Sciatic nerve (tissue), 2 donors: ENCODE measurements at regions not wholly inside any gene's neighbourhood (a gene's known extent, or its start where the extent isn't known, plus 50 kb on each side); places are given as distances from the start of the nearest gene placed in this dataset.

Source experiments
- ATAC-seq: fragments of 200-7000 bp; cut with Tn5 transposase; one replicate; pipeline ENCODE4 v1.9.1; 2020; ENCODE audit warnings: mild to moderate bottlenecking, moderate library complexity
- DNase-seq: peaks from one replicate; pipeline ENCODE4 v3.0.0-alpha.2; 2020; ENCODE audit warnings: low spot score
- intact Hi-C: fragments of 100-400 bp; cut with DNase I; formaldehyde crosslinking; loops from one replicate; pipeline ENCODE4 v1.14.2; 2022
- donor health status: DM: no; HTN: no; CAD: no.
- donor health status: DM: no; HTN: no; CAD: no.

- ATAC-seq, result no peak
Observed at GRCh38 chr7:67984326-67984725, 987.7 kb downstream of the TYW1 start.

DNA sequence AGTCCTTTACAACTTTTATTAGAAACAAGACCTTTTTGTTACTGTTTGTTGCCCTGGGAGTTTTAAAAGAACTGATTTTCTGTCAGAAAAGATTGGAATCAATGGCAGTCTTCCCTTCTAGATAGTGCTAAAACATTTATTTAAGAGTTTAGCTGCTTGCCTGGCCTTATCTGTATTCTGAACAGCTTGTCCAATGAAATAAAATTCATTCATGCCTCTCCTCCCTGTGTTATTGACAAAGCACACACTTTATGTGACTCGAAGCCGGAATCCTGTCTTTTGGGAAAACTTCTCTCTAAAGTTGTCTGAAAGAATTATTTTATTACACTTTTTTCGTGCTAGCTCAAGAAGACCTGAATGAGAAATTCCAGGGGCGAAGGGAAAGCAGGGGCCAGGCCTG, 992.5 kb downstream of the TYW1 start:
- ATAC-seq, result peak; percentile 44
- intact Hi-C loops, result no loop called here
- DNase-seq, result no peak

More at GRCh38 chr7:67984326-67984725, 987.7 kb downstream of the TYW1 start:
- intact Hi-C loops, result no loop called here
- no peak for DNase-seq

- intact Hi-C loops, result no loop called here
- ATAC-seq, result peak; percentile 59
- DNase-seq, result no peak
Observed at GRCh38 chr7:67990003-67990402, 993.4 kb downstream of the TYW1 start.

- intact Hi-C loops, result no loop called here
- peak; percentile 11 for ATAC-seq
- no peak for DNase-seq
Observed at GRCh38 chr7:67990716-67991115, 994.1 kb downstream of the TYW1 start.

GRCh38 chr7:67992287-67992686, 995.7 kb downstream of the TYW1 start:
- intact Hi-C loops, result no loop called here
- no peak for DNase-seq
- no peak for ATAC-seq

DNA sequence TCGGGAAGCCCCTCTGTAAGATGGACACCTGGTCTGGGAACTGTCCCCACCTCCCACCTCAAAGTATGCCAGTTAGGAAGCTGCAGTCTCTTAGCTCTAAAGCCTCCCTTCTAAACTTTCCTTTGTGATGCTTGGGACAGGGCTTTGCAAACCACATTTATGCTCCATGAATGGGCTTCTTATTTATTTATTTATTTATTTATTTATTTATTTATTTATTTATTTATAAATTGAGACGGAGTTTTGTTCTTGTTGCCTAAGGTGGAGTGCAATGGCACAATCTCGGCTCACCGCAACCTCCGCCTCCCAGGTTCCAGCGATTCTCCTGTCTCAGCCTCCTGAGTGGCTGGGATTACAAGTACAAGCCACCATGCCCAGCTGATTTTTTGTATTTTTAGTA, 1009.4 kb downstream of the TYW1 start:
- intact Hi-C loops, result no loop called here
- no peak for ATAC-seq
- DNase-seq, result no peak

DNA sequence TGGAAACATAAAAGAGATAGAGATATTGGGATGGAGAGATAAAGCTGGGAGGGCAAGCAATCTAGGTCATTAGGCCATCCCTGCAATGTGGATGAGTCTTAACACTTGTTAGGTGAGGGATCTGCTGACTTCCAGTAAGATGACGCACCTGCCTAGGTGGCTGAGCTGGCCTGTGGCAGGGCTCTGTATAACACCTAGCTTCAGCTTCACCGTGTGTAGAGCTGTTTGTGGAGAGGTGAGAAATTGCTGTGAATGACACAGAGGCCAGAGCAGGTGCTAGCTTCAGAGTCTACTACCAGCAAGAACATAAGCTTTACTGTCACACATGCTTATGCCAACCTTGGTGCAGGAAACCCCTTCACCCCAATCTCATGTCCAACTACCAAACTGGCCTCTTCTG, 1010.0 kb downstream of the TYW1 start:
- ATAC-seq (no peak), DNase-seq (no peak)
- intact Hi-C loops, result no loop called here

- DNase-seq, result no peak
- ATAC-seq, result no peak
- intact Hi-C loops, result no loop called here
Observed at GRCh38 chr7:68009716-68010115, 1013.1 kb downstream of the TYW1 start.

DNA sequence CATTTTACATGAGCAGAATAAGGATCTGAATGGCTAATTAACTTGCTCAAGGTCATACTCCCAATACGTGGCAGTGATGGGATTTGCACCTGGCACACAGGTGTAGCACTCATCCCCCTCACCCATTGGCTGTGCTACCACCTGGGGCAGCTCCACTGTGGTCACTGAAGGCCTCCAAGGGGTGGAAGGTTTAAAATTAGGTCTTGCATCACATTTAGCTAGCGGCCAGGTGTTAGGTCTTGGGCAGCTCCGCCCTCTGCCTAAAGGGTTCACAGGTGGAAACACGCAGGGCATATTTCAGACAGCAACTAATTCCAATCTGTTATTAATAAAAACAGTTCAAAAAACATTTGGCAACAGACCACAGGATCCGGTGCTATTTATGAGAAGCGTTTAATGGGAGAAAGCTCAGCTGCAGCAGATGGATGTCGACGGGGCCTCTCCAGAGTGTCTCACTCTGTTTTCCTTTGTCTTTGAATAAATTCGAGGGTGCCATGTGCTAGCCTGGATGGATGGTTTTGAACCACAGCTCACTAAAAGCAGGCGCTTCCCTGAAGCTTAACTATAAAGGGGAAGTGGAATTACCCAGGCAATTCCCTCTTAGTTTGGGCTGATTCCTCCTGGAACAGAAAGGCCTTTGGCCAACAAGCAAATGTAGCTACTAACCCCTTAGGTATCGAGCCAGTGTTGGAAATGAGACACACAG, 1017.6 kb downstream of the TYW1 start:
- ATAC-seq (peak; percentile 73), DNase-seq (no peak)
- intact Hi-C loops, result no loop called here

- ATAC-seq (peak; percentile 73), DNase-seq (no peak)
- intact Hi-C loops, result no loop called here
Observed at GRCh38 chr7:68015122-68015977, 1018.7 kb downstream of the TYW1 start.

GRCh38 chr7:68015978-68016532, 1019.4 kb downstream of the TYW1 start:
- no peak for DNase-seq
- intact Hi-C loops, result no loop called here
- ATAC-seq, result peak; percentile 56

DNA sequence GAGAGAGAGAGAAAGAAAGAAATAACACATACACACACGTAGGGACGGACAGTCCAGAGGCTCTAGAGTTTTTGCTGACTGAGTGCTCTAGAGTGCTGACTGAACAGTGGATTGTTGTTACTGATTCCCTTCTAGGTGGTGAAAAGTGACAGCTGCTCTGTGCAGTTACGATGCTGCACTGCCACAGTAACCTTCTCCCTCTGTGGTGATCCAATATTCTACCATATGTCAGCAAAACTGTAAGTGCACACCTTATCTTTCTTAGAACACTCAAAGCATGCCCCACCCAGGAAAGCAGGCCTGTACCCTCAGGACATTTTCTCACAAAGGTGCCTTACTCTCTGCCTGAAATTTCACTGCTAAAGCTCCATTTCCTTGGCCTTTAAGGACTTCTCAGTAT, 1023.5 kb downstream of the TYW1 start:
- DNase-seq, result no peak
- intact Hi-C loops, result no loop called here
- ATAC-seq, result no peak

- ATAC-seq, result no peak
- DNase-seq, result no peak
- intact Hi-C loops, result no loop called here
Observed at GRCh38 chr7:68025369-68025768, 1028.7 kb downstream of the TYW1 start.

DNA sequence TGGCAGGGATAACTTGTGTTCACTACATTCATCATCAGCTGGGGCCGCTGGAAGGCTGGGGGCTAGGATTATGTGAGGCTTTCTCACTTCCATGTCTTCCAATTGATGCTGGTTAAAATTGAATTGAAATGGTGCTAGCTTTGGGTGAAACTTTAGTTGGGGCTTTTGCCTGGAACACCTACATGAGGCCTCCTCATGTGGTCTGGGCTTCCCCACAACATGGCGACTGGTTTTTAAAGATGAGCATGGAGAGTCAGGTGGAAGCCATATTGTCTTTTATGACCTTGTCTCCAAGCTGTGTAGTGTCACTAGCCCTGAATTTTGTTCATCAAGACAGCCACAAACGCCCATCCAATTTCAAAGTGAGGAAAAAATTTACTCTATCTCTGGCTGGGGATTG, 1033.9 kb downstream of the TYW1 start:
- intact Hi-C loops, result no loop called here
- no peak for ATAC-seq
- no peak for DNase-seq

DNA sequence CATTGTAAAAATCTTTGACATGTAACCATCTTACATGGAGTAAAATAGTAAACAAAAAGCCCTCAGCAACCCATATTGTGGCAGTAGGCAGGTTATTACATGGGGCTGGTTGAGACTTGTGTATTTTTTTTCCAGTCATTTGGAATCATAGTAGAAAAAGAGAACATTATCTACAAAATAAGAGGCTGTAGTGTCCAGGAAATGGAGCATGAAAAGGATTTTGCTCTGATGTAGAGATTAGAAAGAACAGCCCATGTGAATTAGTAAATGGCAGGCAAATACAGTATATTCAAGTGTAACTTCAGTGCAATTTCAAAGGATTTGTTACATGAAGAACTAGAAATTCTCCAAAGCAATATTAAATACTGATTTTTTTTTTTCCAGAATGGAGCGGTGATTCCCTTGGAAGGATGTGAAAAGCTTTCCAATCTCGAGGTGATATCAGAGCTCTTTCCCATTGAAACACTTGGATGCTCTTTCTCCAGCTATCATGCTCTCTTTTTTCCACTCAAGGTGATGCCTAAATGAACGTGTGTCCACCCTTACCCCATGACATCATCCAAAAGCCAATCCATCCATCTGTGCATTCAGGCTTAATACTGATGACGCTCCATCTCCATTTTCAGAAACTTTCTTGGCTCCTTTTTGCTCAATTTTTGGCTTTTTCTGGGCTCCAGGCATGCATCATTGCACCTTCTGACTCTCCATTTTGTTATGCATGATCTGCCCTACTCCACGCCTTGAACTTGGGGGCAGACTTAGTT, 1034.7 kb downstream of the TYW1 start:
- no peak for ATAC-seq
- intact Hi-C loops, result no loop called here
- no peak for DNase-seq

GRCh38 chr7:68038621-68039314, 1042.1 kb downstream of the TYW1 start:
- no peak for ATAC-seq
- DNase-seq, result no peak
- intact Hi-C loops, result no loop called here

DNA sequence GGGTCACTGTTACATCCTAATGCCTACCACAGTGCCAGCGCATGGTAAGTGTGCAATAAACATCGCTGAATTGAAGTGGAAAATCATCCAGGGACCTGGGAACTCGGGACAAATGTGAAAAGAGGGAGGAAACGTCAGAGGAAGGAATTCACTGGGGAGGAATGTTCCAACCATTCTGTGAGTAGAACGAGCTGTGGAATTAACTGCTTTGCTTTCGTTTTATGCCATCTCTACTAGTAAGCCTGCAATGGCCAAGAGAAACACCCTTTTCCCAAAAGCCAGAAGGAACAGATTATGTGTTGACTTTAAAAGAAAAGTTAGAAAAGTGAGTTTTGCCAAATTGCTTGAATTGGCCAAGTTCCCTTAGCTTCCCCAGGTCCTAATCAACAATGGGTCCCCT, 1044.9 kb downstream of the TYW1 start:
- no peak for DNase-seq
- ATAC-seq, result peak; percentile 64
- intact Hi-C loops, result no loop called here

DNA sequence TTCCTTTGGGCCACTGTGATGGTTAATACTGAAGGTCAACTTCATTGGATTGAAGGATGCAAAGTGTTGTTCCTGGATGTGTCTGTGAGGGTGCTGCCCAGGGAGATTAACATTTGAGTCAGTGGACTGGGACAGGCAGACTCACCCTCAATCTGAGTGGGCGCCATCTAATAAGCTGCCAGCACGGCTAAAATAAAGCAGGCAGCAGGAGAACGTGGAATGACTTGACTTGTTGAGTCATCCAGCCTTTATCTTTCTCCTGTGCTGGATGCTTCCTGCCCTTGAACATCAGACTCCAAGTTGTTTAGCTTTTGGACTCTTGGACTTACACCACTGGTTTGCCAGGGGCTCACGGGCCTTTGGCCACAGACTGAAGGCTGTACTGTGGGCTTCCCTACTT, 1046.9 kb downstream of the TYW1 start:
- intact Hi-C loops, result no loop called here
- no peak for DNase-seq
- no peak for ATAC-seq

GRCh38 chr7:68050627-68051026, 1054.0 kb downstream of the TYW1 start:
- intact Hi-C loops, result no loop called here
- DNase-seq, result no peak
- ATAC-seq, result no peak
